ENCODE measurements at regions not wholly inside any gene's neighbourhood (a gene's known extent, or its start where the extent isn't known, plus 50 kb on each side); places are given as distances from the start of the nearest gene placed in this dataset.

DNA sequence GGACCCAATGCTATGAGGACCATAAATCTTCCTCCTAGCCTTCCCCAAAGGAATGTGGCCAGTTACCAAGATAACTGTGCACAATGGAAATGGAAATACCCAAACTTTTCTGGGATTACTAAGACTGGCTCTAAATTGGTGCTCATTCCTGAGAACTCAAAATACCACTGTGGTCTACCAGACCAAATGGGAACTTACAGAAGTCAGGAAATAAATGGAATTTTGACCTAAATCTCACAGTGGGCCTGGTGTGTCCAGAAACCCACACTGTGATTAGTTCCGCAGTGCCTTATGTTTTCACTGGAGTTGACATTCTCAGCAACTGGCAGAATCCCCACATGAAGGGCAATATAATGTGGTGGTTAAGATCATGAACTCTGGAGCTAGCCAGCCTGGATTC lies 99.4 kb upstream of the ZC3H12C start:
- Histone ChIP-seq H3K4me1 (ENCODE audit: insufficient read depth, insufficient read length) (no peaks in the 10 kb centered on the region), H3K9me3 (ENCODE audit: insufficient read depth, low read length) (no peaks in the 10 kb centered on the region), H3K9ac (ENCODE audit: insufficient read length, low read depth) (no peak overlapping the region), H3K36me3 (ENCODE audit: insufficient read depth, insufficient read length, low read length) (no peaks in the 10 kb centered on the region), H3K4me3 (ENCODE audit: insufficient read length, low read depth) (no peak overlapping the region), H3K27me3 (ENCODE audit: insufficient read depth, insufficient read length) (no peaks in the 10 kb centered on the region)
- DNase-seq (ENCODE audit: low read depth, low spot score): no peak
- TF ChIP-seq ZNF274 (IDR thresholded peaks at IDR 0.05; ENCODE audit: low read depth, low read length): no peak
- no peak for TF ChIP-seq YY1 (IDR thresholded peaks at IDR 0.05; ENCODE audit: insufficient read depth, insufficient read length)
- TF ChIP-seq SUZ12 (IDR thresholded peaks at IDR 0.05; ENCODE audit: extremely low read depth, insufficient read depth, insufficient read length): no peak

DNA sequence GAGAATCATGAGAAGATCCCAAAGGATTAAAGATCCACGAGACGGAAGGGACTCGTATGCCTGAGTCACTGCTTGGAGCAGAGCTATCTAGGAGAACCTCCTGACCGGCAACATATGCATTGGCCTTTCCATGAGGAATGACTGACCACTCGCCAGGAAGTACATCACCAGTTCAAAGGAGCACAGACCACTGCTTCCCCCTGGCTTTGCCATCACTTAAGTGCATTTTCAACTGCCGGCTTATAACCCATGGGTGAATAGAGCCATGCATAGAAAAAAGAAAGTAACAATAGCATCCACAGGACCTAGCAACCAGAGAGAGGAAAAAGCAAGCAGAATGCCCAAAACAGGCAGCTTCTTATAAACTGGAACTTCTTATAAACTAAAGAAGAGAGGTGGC lies 98.3 kb upstream of the ZC3H12C start:
- no peak overlapping the region for H3K4me3 ChIP-seq (ENCODE audit: insufficient read length, low read depth)
- no peaks in the 10 kb centered on the region for H3K27me3 ChIP-seq (ENCODE audit: insufficient read depth, insufficient read length)
- H3K36me3 ChIP-seq (ENCODE audit: insufficient read depth, insufficient read length, low read length): no peaks in the 10 kb centered on the region
- TF ChIP-seq ZNF274 (IDR thresholded peaks at IDR 0.05; ENCODE audit: low read depth, low read length): no peak
- no peak for TF ChIP-seq SUZ12 (IDR thresholded peaks at IDR 0.05; ENCODE audit: extremely low read depth, insufficient read depth, insufficient read length)
- no peak for TF ChIP-seq YY1 (IDR thresholded peaks at IDR 0.05; ENCODE audit: insufficient read depth, insufficient read length)
- no peak overlapping the region for H3K9ac ChIP-seq (ENCODE audit: insufficient read length, low read depth)
- no peak for DNase-seq (ENCODE audit: low read depth, low spot score)
- no peaks in the 10 kb centered on the region for H3K4me1 ChIP-seq (ENCODE audit: insufficient read depth, insufficient read length)
- H3K9me3 ChIP-seq (ENCODE audit: insufficient read depth, low read length): no peaks in the 10 kb centered on the region

DNA sequence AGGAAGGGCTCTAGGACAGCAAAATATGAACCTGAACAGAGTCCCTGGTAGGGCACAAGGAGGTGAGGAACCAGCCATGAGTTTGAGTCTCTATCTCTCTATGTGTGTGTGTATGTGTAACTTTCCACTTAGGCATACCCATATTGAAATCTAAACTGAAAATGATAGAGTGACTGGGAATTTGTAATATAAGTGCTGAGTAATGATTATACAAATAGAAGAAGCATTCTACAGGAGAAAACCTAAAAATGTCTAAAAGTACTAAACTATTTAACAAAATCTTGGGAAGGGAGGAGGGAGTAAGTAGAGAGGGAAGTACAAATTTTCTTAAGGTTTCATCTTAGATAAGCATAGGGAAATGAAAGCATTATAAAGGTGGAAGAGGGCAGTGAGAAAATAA lies 97.1 kb upstream of the ZC3H12C start:
- Histone ChIP-seq H3K36me3 (ENCODE audit: insufficient read depth, insufficient read length, low read length) (no peaks in the 10 kb centered on the region), H3K4me1 (ENCODE audit: insufficient read depth, insufficient read length) (no peaks in the 10 kb centered on the region), H3K27me3 (ENCODE audit: insufficient read depth, insufficient read length) (no peaks in the 10 kb centered on the region), H3K9me3 (ENCODE audit: insufficient read depth, low read length) (no peaks in the 10 kb centered on the region), H3K9ac (ENCODE audit: insufficient read length, low read depth) (no peak overlapping the region), H3K4me3 (ENCODE audit: insufficient read length, low read depth) (no peak overlapping the region)
- no peak for TF ChIP-seq ZNF274 (IDR thresholded peaks at IDR 0.05; ENCODE audit: low read depth, low read length)
- no peak for TF ChIP-seq SUZ12 (IDR thresholded peaks at IDR 0.05; ENCODE audit: extremely low read depth, insufficient read depth, insufficient read length)
- TF ChIP-seq YY1 (IDR thresholded peaks at IDR 0.05; ENCODE audit: insufficient read depth, insufficient read length): no peak
- no peak for DNase-seq (ENCODE audit: low read depth, low spot score)

DNA sequence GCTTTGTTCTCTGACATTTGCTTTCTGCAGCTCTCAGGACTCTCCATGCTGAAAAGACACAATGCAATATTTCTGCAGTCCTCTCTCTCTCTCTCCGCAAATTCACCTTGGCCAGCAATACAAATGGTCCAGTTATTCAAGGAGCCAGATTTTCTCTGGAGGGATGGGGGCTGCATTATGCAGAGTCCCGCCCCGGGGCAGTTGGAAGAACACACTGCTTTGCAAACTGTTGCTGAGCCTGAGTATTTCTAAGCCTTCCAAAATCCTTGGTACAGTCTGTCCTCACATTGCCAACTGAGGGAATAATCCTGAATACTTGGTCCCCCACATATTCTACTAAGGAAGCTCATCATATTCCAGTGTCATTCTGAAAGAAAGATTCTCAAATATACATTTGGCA lies 94.3 kb upstream of the ZC3H12C start:
- no peak for DNase-seq (ENCODE audit: low read depth, low spot score)
- Histone ChIP-seq H3K27me3 (ENCODE audit: insufficient read depth, insufficient read length) (no peaks in the 10 kb centered on the region), H3K4me1 (ENCODE audit: insufficient read depth, insufficient read length) (no peaks in the 10 kb centered on the region), H3K36me3 (ENCODE audit: insufficient read depth, insufficient read length, low read length) (no peaks in the 10 kb centered on the region), H3K9me3 (ENCODE audit: insufficient read depth, low read length) (no peaks in the 10 kb centered on the region), H3K9ac (ENCODE audit: insufficient read length, low read depth) (no peak overlapping the region), H3K4me3 (ENCODE audit: insufficient read length, low read depth) (no peak overlapping the region)
- TF ChIP-seq YY1 (IDR thresholded peaks at IDR 0.05; ENCODE audit: insufficient read depth, insufficient read length): no peak
- no peak for TF ChIP-seq ZNF274 (IDR thresholded peaks at IDR 0.05; ENCODE audit: low read depth, low read length)
- TF ChIP-seq SUZ12 (IDR thresholded peaks at IDR 0.05; ENCODE audit: extremely low read depth, insufficient read depth, insufficient read length): no peak

DNA sequence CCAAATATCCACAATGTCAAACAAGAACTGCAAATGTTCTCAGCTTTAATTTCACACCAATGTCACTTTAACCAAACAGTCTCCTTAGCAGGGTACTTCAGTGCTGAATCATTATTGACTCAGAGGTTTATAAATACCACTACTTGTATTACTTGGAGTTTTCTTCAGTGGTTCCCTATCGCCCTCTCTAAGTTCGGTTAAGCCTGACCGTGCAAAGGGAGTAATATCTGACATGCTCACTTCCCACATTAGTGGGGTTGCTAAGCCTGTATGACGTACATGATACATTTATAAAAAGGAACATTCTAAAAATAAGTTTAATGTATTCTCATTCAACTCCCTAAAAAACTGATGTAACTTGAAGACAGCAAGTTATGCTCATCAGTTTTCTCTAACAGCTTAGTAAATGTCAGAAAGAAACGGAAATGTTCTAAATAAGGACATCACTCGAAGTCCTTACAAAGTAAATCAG lies 93.1 kb upstream of the ZC3H12C start:
- TF ChIP-seq SUZ12 (IDR thresholded peaks at IDR 0.05; ENCODE audit: extremely low read depth, insufficient read depth, insufficient read length) (no peak), ZNF274 (IDR thresholded peaks at IDR 0.05; ENCODE audit: low read depth, low read length) (no peak), YY1 (IDR thresholded peaks at IDR 0.05; ENCODE audit: insufficient read depth, insufficient read length) (no peak)
- no peak for DNase-seq (ENCODE audit: low read depth, low spot score)
- Histone ChIP-seq H3K4me1 (ENCODE audit: insufficient read depth, insufficient read length) (no peaks in the 10 kb centered on the region), H3K4me3 (ENCODE audit: insufficient read length, low read depth) (no peak overlapping the region), H3K36me3 (ENCODE audit: insufficient read depth, insufficient read length, low read length) (no peaks in the 10 kb centered on the region), H3K9ac (ENCODE audit: insufficient read length, low read depth) (no peak overlapping the region), H3K9me3 (ENCODE audit: insufficient read depth, low read length) (no peaks in the 10 kb centered on the region), H3K27me3 (ENCODE audit: insufficient read depth, insufficient read length) (no peaks in the 10 kb centered on the region)

DNA sequence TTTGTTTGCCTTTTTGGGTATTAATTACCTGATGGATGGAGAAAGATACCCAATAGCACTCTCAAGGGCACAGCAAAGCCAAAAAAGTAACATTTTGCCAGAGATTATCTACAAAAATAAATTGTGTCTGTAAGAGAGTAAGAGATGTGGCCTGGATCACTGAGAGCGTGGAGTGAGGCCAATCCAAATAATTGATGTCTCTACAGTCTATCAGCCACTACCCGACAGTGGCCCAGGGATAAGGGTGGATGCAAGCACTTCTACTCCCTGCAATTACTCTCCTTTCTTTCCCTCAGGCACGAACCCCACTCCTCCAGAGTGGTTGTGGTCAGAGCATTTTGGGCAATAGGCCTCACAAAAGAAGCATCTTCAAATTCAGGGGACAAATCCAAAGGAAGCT lies 92.3 kb upstream of the ZC3H12C start:
- no peak overlapping the region for H3K9ac ChIP-seq (ENCODE audit: insufficient read length, low read depth)
- no peak for DNase-seq (ENCODE audit: low read depth, low spot score)
- no peaks in the 10 kb centered on the region for H3K4me1 ChIP-seq (ENCODE audit: insufficient read depth, insufficient read length)
- no peaks in the 10 kb centered on the region for H3K36me3 ChIP-seq (ENCODE audit: insufficient read depth, insufficient read length, low read length)
- H3K4me3 ChIP-seq (ENCODE audit: insufficient read length, low read depth): no peak overlapping the region
- H3K27me3 ChIP-seq (ENCODE audit: insufficient read depth, insufficient read length): no peaks in the 10 kb centered on the region
- no peak for TF ChIP-seq YY1 (IDR thresholded peaks at IDR 0.05; ENCODE audit: insufficient read depth, insufficient read length)
- TF ChIP-seq ZNF274 (IDR thresholded peaks at IDR 0.05; ENCODE audit: low read depth, low read length): no peak
- no peak for TF ChIP-seq SUZ12 (IDR thresholded peaks at IDR 0.05; ENCODE audit: extremely low read depth, insufficient read depth, insufficient read length)
- H3K9me3 ChIP-seq (ENCODE audit: insufficient read depth, low read length): no peaks in the 10 kb centered on the region

DNA sequence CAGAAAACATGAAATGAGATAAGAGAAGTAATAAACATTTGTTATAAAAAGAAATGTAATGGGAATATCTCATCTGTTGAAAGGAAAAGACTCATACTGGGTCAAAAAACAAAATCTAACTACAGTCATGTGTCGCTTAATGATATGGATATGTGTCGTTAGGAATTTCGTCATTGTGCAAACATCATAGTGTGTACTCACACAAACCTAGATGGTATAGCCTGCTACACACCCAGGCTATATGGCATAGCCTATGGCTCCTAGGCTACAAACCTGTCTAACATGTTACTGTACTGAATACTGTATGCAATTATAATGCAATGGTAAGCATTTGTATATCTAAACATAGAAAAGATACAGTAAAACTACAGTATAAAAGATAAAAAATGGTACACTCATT lies 89.8 kb upstream of the ZC3H12C start:
- no peak for TF ChIP-seq ZNF274 (IDR thresholded peaks at IDR 0.05; ENCODE audit: low read depth, low read length)
- no peak for TF ChIP-seq SUZ12 (IDR thresholded peaks at IDR 0.05; ENCODE audit: extremely low read depth, insufficient read depth, insufficient read length)
- no peak for TF ChIP-seq YY1 (IDR thresholded peaks at IDR 0.05; ENCODE audit: insufficient read depth, insufficient read length)

More for the DNA sequence above, 89.8 kb upstream of the ZC3H12C start:
- Histone ChIP-seq H3K36me3 (ENCODE audit: insufficient read depth, insufficient read length, low read length) (no peaks in the 10 kb centered on the region), H3K4me3 (ENCODE audit: insufficient read length, low read depth) (no peak overlapping the region), H3K27me3 (ENCODE audit: insufficient read depth, insufficient read length) (no peaks in the 10 kb centered on the region), H3K4me1 (ENCODE audit: insufficient read depth, insufficient read length) (no peaks in the 10 kb centered on the region), H3K9ac (ENCODE audit: insufficient read length, low read depth) (no peak overlapping the region), H3K9me3 (ENCODE audit: insufficient read depth, low read length) (no peaks in the 10 kb centered on the region)
- DNase-seq (ENCODE audit: low read depth, low spot score): no peak

All from NT2/D1 (cell line).